Left hindlimb (tissue), 1 donor: ENCODE measurements at regions not wholly inside any gene's neighbourhood (a gene's known extent, or its start where the extent isn't known, plus 50 kb on each side); places are given as distances from the start of the nearest gene placed in this dataset.
"Not testable (repeated sequence)": the region's sequence is repeated elsewhere in the genome, so short reads cannot be mapped to it uniquely, and the experiment has no call there.

Experiments
- DNase-seq: peaks from one replicate; pipeline ENCODE4 v3.0.0-alpha.2; 2018

GRCh38 chr3:125645616-125646015 is 50.3 kb upstream of the OSBPL11 start:
- no peak for DNase-seq

DNA sequence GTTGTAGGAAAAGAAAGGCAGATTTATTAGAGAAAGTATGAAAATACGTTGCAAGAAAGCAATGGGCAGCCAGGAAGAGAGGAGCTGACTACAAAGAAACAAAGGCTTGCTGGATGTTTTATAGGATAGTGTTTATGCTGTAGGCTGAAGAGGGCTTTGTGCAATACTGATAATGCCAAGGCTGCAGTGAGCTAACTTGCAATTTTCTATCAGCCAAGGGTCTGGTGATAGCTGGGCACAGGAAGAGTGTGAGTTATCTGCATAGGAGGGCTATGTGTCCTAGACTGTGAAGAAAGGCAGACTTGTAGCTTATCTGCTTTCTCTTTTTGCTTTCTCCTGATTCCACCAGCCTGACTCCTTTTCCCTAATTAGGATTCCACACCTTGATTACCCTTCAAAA is 51.3 kb upstream of the OSBPL11 start:
- no peak for DNase-seq

GRCh38 chr3:125647318-125648014 is 52.2 kb upstream of the OSBPL11 start:
- no peak for DNase-seq

DNA sequence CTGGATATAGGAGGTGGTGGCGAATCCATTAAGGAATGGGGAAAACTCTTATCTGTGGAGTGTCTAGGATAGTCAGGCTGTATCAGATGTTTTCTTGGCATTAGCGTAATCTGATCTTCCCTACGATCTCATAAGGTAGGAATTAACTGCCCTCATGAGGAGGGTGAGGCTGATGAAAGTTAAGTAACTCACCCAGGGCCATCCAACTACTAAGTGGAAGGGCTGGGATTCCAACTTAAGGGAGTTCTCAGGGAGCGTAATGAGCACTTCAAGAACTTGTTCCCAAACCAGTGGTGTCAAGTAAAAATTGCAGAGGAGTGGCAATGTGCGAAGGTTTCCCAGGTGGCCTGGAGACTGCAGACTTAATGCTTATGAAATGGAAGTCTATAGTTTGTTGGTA is 55.9 kb upstream of the OSBPL11 start:
- DNase-seq: no peak

DNA sequence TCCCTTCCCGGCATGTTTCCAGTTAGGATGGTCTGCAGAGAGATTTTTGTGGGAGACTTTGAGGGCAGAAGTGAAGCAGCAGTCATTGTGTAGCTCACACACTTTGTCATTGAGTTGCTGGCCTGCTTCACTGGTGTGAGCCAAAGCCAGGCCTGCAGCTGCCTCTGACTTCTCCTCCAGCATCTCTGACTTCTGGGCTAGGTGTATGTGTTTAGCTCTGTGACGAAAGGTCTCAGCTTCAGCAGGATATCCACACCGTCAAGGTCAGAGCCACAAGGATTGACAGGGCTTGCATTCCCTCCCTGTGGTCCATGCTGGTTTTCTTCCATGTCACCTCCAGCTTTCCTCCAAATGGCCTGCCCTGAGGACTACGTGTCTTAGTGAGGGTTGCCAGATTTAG is 57.1 kb upstream of the OSBPL11 start:
- no peak for DNase-seq

DNA sequence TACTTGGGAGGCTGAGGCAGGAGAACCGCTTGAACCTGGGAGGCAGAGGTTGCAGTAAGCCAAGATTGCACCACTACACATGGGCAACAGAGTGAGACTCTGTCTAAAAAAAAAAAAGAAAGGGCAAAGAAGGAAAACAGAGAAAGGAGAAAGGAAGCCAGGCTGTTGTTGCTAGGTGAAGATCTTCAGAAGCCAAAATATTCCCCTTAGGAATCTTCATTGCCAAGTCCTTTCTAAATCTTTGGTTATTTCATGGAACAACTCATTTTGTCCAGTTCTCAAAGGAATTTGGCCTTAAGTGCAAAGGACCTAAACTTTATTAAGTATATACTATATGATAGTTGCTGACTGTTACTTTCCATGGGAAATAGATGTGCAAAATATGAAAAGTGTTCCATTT is 59.2 kb upstream of the OSBPL11 start:
- DNase-seq: no peak

- no peak for DNase-seq
Observed at GRCh38 chr3:125662675-125663074, 67.4 kb upstream of the OSBPL11 start.

GRCh38 chr3:125670352-125670751 is 75.1 kb upstream of the OSBPL11 start:
- no peak for DNase-seq

- DNase-seq: no peak
Observed at GRCh38 chr3:125670945-125671344, 75.6 kb upstream of the OSBPL11 start.

DNA sequence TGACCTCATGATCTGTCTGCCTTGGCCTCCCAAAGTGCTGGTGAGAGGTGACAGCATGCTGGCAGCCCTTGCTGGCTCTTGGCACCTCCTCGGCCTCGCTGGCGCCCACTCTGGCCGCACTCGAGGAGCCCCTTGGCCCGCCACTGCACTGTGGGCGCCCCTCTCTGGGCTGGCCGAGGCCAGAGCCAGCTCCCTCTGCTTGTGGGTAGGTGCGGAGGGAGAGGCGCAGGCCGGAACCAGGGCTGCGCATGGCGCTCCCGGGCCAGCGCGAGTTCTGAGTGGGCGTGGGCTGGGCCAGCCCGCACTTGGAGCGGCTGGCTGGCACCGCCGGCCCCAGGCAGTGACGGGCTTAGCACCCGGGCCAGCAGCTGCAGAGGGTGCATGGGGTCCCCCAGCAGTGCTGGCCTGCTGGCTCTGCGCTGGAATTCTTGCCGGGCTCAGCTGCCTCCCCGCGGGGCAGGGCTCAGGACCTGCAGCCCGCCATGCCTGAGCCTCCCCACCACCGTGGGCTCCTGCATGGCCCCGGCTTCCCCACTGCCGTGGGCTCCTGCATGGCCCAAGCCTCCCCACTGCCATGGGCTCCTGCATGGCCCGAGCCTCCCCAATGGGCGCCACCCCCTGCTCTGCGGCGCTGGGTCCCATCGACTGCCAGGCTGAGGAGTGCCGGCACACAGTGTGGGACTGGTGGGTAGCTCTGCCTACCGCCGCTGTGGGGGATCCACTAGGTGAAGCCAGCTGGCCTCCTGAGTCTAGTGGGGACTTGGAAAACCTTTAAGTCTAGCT is 76.4 kb upstream of the OSBPL11 start:
- DNase-seq: no peak

DNA sequence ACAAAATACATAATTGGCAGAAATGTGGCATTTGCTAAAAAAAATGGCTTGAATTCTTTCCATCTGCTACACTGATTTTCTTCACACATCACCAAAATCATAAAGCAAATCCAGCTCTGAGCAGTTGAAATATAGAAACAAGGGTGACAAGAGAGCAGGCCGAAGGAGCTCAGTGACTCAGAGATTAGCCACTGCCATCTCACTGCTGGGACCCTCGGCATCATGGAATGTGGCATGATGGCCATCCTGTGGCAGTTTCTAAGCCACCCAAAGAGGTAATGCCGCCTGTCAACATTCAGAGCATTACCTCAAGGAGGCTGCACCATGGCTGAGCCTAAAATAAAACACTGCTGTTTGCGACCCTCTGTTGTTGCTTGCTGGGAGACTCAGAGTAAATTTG is 80.5 kb upstream of the OSBPL11 start:
- DNase-seq: no peak

- DNase-seq: no peak
Observed at GRCh38 chr3:125679258-125679657, 84.0 kb upstream of the OSBPL11 start.

GRCh38 chr3:125681146-125681545 is 85.8 kb upstream of the OSBPL11 start:
- DNase-seq: no peak

- DNase-seq: not testable (repeated sequence)
Observed at GRCh38 chr3:125681906-125682305, 86.6 kb upstream of the OSBPL11 start.

DNA sequence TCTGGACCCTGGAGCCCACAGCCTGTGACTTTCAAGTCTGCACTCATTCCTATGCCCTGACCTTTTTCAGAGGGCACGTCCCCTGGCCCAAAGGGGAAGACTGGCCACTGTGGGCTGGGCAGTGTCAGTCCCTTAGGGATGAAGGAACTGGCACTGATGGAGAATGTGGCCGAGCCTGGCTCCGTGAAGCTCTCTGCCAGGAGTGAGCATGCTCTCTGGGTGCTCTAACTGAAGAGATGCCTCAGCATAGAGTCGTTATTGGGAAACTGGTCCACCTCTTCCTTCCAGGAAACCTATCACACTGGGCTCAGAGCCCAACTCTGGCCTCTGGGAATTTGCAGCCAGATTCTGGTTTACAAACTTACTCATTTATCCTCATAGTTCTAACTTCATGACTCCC is 87.3 kb upstream of the OSBPL11 start:
- DNase-seq: peak; percentile 31

- peak; percentile 51 for DNase-seq
Observed at GRCh38 chr3:125683067-125683829, 88.0 kb upstream of the OSBPL11 start.

DNA sequence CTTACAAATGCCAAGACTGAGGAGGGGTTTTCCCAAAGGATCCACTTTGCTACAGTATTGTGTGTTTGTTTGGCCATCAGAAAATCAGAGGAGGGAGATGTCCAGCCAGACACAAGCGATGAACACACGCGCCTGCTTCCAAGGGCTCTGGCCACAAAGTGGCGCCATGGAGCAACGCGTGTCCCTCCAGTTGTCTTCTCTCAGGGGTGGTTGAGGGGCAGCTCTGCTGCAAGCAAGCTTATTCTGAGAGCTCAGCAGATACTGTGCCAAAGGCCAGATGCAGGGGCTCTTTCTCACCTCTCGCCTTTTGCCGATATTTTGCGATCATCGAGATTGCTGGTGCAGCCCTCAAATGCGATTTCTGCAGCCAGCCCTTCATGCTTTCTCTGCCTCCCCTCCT is 88.9 kb upstream of the OSBPL11 start:
- no peak for DNase-seq

DNA sequence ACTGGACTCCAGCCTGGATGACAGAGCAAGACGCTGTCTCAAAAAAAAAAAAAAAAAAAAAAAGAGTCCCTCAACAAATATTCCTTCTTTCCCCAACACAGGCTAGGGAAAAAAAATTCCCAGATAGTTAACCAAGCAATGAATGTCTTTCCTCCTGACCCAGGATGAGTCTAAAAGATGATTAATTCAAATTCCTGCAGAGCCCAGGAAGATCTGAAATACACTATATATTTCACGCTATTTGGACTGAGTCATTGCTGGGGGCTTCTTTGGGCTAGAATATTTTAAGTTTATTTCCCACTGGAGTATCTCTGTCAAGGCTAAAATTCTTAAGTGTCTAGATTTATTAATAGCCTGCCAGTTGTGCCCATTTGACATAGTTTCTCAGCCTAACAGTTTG is 90.4 kb upstream of the OSBPL11 start:
- DNase-seq: not testable (repeated sequence)

- DNase-seq: no peak
Observed at GRCh38 chr3:125692361-125692760, 97.1 kb upstream of the OSBPL11 start.

DNA sequence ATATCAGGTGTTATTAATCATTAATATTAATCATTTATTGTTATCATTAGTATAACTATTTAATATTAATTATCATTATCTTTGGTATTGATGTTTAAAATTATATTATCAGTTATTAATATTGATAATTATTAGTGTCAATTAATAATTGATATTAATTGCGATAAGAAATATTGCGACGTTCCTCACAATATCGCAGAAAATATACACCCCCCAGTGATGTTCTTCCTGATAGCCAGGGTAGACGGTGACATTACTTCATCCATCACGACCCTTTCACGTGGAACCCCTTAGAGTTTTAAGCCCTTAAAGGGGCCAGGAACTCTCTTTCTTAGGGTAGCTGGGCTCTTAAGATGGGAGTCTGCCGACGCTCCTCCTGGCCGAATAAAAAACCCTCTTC is 98.6 kb upstream of the OSBPL11 start:
- no peak for DNase-seq

- no peak for DNase-seq
Observed at GRCh38 chr3:125694761-125695294, 99.5 kb upstream of the OSBPL11 start.

GRCh38 chr3:125695688-125696087 is 100.4 kb upstream of the OSBPL11 start:
- DNase-seq: no peak

- DNase-seq: not testable (repeated sequence)
Observed at GRCh38 chr3:125697126-125697525, 101.8 kb upstream of the OSBPL11 start.
